ENCODE measurements at regions not wholly inside any gene's neighbourhood (a gene's known extent, or its start where the extent isn't known, plus 50 kb on each side); places are given as distances from the start of the nearest gene placed in this dataset.

- TF ChIP-seq CHD7 (IDR thresholded peaks at IDR 0.05; ENCODE audit: insufficient replicate concordance, low read length) = no peak
These were observed 393.6 kb downstream of the LMO7 start (continued) for GRCh38 chr13:76029706-76030105.

All from H1 (cell line).